Fibroblast of lung (primary cell): ENCODE measurements at regions not wholly inside any gene's neighbourhood (a gene's known extent, or its start where the extent isn't known, plus 50 kb on each side); places are given as distances from the start of the nearest gene placed in this dataset.

ENCODE experiments used
- DNase-seq, 2 donors: peaks; one replicate each; pipeline versions ENCODE4 v3.0.0 to v3.0.0-alpha.2; 2010; ENCODE audit warnings: low read depth in 2 of 2
- H2AFZ ChIP-seq: 2 replicates; pipeline ENCODE4 v1.5.1; 2012; ENCODE audit warnings: low read length, control low read depth, inconsistent platforms
- H3K27ac ChIP-seq: 2 replicates; pipeline ENCODE4 v1.5.1; 2011; ENCODE audit warnings: low read length, control low read depth; ENCODE audit not compliant: insufficient read depth
- H3K27me3 ChIP-seq: 2 replicates; pipeline ENCODE4 v1.5.1; 2011; ENCODE audit warnings: mild to moderate bottlenecking, low read length; ENCODE audit not compliant: control insufficient read depth, insufficient read depth
- H3K36me3 ChIP-seq: 2 replicates; pipeline ENCODE4 v1.5.1; 2011; ENCODE audit warnings: low read length; ENCODE audit not compliant: control insufficient read depth, insufficient read depth
- H3K4me1 ChIP-seq: 2 replicates; pipeline ENCODE4 v1.5.1; 2011; ENCODE audit warnings: low read length; ENCODE audit not compliant: control insufficient read depth, insufficient read depth; ENCODE audit errors: extremely low read depth
- H3K4me2 ChIP-seq: 2 replicates; pipeline ENCODE4 v1.5.1; 2011; ENCODE audit warnings: low read length, control low read depth; ENCODE audit not compliant: insufficient read depth; ENCODE audit errors: extremely low read depth
- H3K4me3 ChIP-seq, 4 experiments: fragments of 200-600 bp in 1 of 4; sonication (generic) in 1 of 4; replicated peaks in 1 of 4; 2 replicates each; pipeline ENCODE4 v1.5.1; 2011 to 2016; ENCODE audit warnings: low read length in 4 of 4, low read depth in 3 of 4, mild to moderate bottlenecking in 3 of 4, control low read depth in 2 of 4, inconsistent platforms in 1 of 4, mixed read lengths in 1 of 4; ENCODE audit not compliant: insufficient read depth in 1 of 4; ENCODE audit errors: control extremely low read depth in 1 of 4
- H3K79me2 ChIP-seq: 2 replicates; pipeline ENCODE4 v1.5.1; 2012; ENCODE audit warnings: mild to moderate bottlenecking, low read length, inconsistent platforms; ENCODE audit not compliant: control insufficient read depth, insufficient read depth
- H3K9ac ChIP-seq: 2 replicates; pipeline ENCODE4 v1.5.1; 2011; ENCODE audit warnings: mild to moderate bottlenecking, low read length, control low read depth; ENCODE audit not compliant: insufficient read depth
- H3K9me3 ChIP-seq: 2 replicates; pipeline ENCODE4 v1.5.1; 2012; ENCODE audit warnings: low read depth, low read length; ENCODE audit not compliant: control insufficient read depth, insufficient read depth
- H4K20me1 ChIP-seq: 2 replicates; pipeline ENCODE4 v1.5.1; 2011; ENCODE audit warnings: low read length; ENCODE audit not compliant: control insufficient read depth, insufficient read depth; ENCODE audit errors: extremely low read depth
- CTCF ChIP-seq, 2 donors: IDR thresholded peaks in 1 of 2; conservative IDR thresholded peaks in 1 of 2; 1 replicate in 1 of 2; 2 replicates in 1 of 2; pipeline ENCODE4 v1.5.1; 2011 to 2012; ENCODE audit warnings: low read length in 2 of 2, control low read depth in 1 of 2, inconsistent platforms in 1 of 2, low read depth in 1 of 2, mild to moderate bottlenecking in 1 of 2
- EZH2 ChIP-seq: IDR thresholded peaks from 2 replicates; pipeline ENCODE4 v1.5.1; 2012; ENCODE audit warnings: low read length, control low read depth, mild to moderate bottlenecking; ENCODE audit errors: missing control alignments

GRCh38 chr5:4942831-4943178 lies 197.3 kb upstream of the ADAMTS16 start:
- Histone ChIP-seq H2AFZ (no peak overlapping the region), H3K79me2 (no peaks in the 10 kb centered on the region), H3K9me3 (no peaks in the 10 kb centered on the region), H3K4me3 (no peak overlapping the region), H3K4me2 (no peak overlapping the region), H3K9ac (no peak overlapping the region), H3K27me3 (no peaks in the 10 kb centered on the region), H4K20me1 (no peaks in the 10 kb centered on the region), H3K27ac (no peak overlapping the region), H3K36me3 (no peaks in the 10 kb centered on the region), H3K4me1 (no peaks in the 10 kb centered on the region)
- no peak for DNase-seq
- TF ChIP-seq CTCF (conservative IDR thresholded peaks at IDR 0.05 in 1 of 2, IDR thresholded peaks at IDR 0.05 in 1 of 2; ENCODE audit: low read depth in 1 of 2, low read length in 2 of 2) (no peak), EZH2 (no peak)

- no peaks in the 10 kb centered on the region for H3K79me2 ChIP-seq
- no peak for DNase-seq
- no peak overlapping the region for H3K9ac ChIP-seq
- H4K20me1 ChIP-seq: no peaks in the 10 kb centered on the region
- H3K4me1 ChIP-seq: no peaks in the 10 kb centered on the region
- H3K36me3 ChIP-seq: no peaks in the 10 kb centered on the region
- H3K27me3 ChIP-seq: no peaks in the 10 kb centered on the region
- no peak for TF ChIP-seq CTCF (conservative IDR thresholded peaks at IDR 0.05 in 1 of 2, IDR thresholded peaks at IDR 0.05 in 1 of 2; ENCODE audit: low read depth in 1 of 2, low read length in 2 of 2)
- no peak for TF ChIP-seq EZH2
- H3K4me2 ChIP-seq: no peak overlapping the region
- H2AFZ ChIP-seq: no peak overlapping the region
- H3K9me3 ChIP-seq: no peaks in the 10 kb centered on the region
- H3K4me3 ChIP-seq: no peak overlapping the region
- no peak overlapping the region for H3K27ac ChIP-seq
Measured at GRCh38 chr5:4945296-4945695, 194.8 kb upstream of the ADAMTS16 start.

GRCh38 chr5:4947106-4947505 lies 193.0 kb upstream of the ADAMTS16 start:
- Histone ChIP-seq H3K27ac (no peak overlapping the region), H3K9ac (no peak overlapping the region), H3K4me2 (no peak overlapping the region)

More at GRCh38 chr5:4947106-4947505, 193.0 kb upstream of the ADAMTS16 start:
- DNase-seq: no peak
- Histone ChIP-seq H3K79me2 (no peaks in the 10 kb centered on the region), H4K20me1 (no peaks in the 10 kb centered on the region), H3K36me3 (no peaks in the 10 kb centered on the region), H3K27me3 (no peaks in the 10 kb centered on the region), H3K4me1 (no peaks in the 10 kb centered on the region), H3K9me3 (no peaks in the 10 kb centered on the region), H3K4me3 (no peak overlapping the region), H2AFZ (no peak overlapping the region)
- TF ChIP-seq CTCF (conservative IDR thresholded peaks at IDR 0.05 in 1 of 2, IDR thresholded peaks at IDR 0.05 in 1 of 2; ENCODE audit: low read depth in 1 of 2, low read length in 2 of 2): no peak
- no peak for TF ChIP-seq EZH2
